GM12878 (cell line): ENCODE measurements at regions not wholly inside any gene's neighbourhood (a gene's known extent, or its start where the extent isn't known, plus 50 kb on each side); places are given as distances from the start of the nearest gene placed in this dataset.

Experiments used
- ATF2 ChIP-seq: IDR thresholded peaks from 2 replicates; pipeline ENCODE4 v1.6.1; 2012; ENCODE audit warnings: low read length, inconsistent platforms
- EZH2 ChIP-seq: IDR thresholded peaks from 2 replicates; pipeline ENCODE4 v1.6.1; 2012; ENCODE audit warnings: low read depth, mild to moderate bottlenecking, control low read depth, inconsistent platforms, low read length, borderline replicate concordance; ENCODE audit not compliant: control insufficient read depth
- FOS ChIP-seq: IDR thresholded peaks from 3 replicates; pipeline ENCODE4 v1.6.1; 2011; ENCODE audit warnings: borderline replicate concordance; ENCODE audit not compliant: insufficient read length; ENCODE audit errors: extremely low read depth
- NFYB ChIP-seq: IDR thresholded peaks from 2 replicates; pipeline ENCODE4 v1.6.1; 2011; ENCODE audit warnings: low read depth, mild to moderate bottlenecking, low read length, improper control_type of control experiment, moderate library complexity; ENCODE audit not compliant: insufficient read depth
- POLR2A ChIP-seq: IDR thresholded peaks from 2 replicates; pipeline ENCODE4 v1.6.1; 2011; ENCODE audit warnings: low read depth, mild to moderate bottlenecking, low read length

- TF ChIP-seq FOS, result no peak
- TF ChIP-seq POLR2A, result no peak
- no peak for TF ChIP-seq NFYB
- TF ChIP-seq EZH2, result no peak
- no peak for TF ChIP-seq ATF2
Observed at GRCh38 chr5:121288781-121289180, 562.9 kb upstream of the FTMT start.
